KMS-11 (cell line): ENCODE measurements at regions not wholly inside any gene's neighbourhood (a gene's known extent, or its start where the extent isn't known, plus 50 kb on each side); places are given as distances from the start of the nearest gene placed in this dataset.

Experiments
- H2AFZ ChIP-seq: fragments of 200-600 bp; sonication (generic); 2 replicates; pipeline ENCODE4 v1.6.1; 2016; ENCODE audit warnings: antibody characterized with exemption, mixed run types, low read depth
- H3K27ac ChIP-seq: fragments of 200-600 bp; sonication (generic); 2 replicates; pipeline ENCODE4 v1.6.1; 2016; ENCODE audit warnings: mild to moderate bottlenecking, mixed run types
- H3K27me3 ChIP-seq: fragments of 200-600 bp; sonication (generic); 2 replicates; pipeline ENCODE4 v1.6.1; 2017; ENCODE audit warnings: mild to moderate bottlenecking, low read depth, mixed run types, moderate library complexity; ENCODE audit not compliant: insufficient read depth
- H3K36me3 ChIP-seq: fragments of 200-600 bp; sonication (generic); 2 replicates; pipeline ENCODE4 v1.6.1; 2017; ENCODE audit warnings: mild to moderate bottlenecking, mixed run types; ENCODE audit not compliant: insufficient read depth
- H3K4me1 ChIP-seq: fragments of 200-600 bp; sonication (generic); 2 replicates; pipeline ENCODE4 v1.6.1; 2016; ENCODE audit warnings: mild to moderate bottlenecking, low read depth, mixed run types; ENCODE audit not compliant: poor library complexity, severe bottlenecking
- H3K4me2 ChIP-seq: fragments of 200-600 bp; sonication (generic); 2 replicates; pipeline ENCODE4 v1.7.0; 2016; ENCODE audit warnings: mild to moderate bottlenecking, mixed run types
- H3K4me3 ChIP-seq: fragments of 200-600 bp; sonication (generic); IDR thresholded peaks from 2 replicates; pipeline ENCODE4 v1.6.1; 2017; ENCODE audit warnings: low read depth, low read length, mixed read lengths; ENCODE audit not compliant: insufficient read depth
- H3K79me2 ChIP-seq: fragments of 200-600 bp; sonication (generic); 2 replicates; pipeline ENCODE4 v1.6.1; 2016; ENCODE audit warnings: low read depth, mixed run types; ENCODE audit not compliant: insufficient read depth
- H3K9ac ChIP-seq: fragments of 200-600 bp; sonication (generic); 2 replicates; pipeline ENCODE4 v1.6.1; 2016; ENCODE audit warnings: mild to moderate bottlenecking, mixed run types
- H4K20me1 ChIP-seq: fragments of 200-600 bp; sonication (generic); 2 replicates; pipeline ENCODE4 v1.6.1; 2016; ENCODE audit warnings: mild to moderate bottlenecking, mixed run types; ENCODE audit not compliant: insufficient read depth
- TF ChIP-seq, protein P1 (sequence below): fragments of 200-600 bp; sonication (generic); conservative IDR thresholded peaks from 2 replicates; pipeline ENCODE4 v1.6.1; 2017; ENCODE audit warnings: low read depth, mild to moderate bottlenecking, antibody characterized with exemption, low read length, moderate library complexity, mixed read lengths

DNA sequence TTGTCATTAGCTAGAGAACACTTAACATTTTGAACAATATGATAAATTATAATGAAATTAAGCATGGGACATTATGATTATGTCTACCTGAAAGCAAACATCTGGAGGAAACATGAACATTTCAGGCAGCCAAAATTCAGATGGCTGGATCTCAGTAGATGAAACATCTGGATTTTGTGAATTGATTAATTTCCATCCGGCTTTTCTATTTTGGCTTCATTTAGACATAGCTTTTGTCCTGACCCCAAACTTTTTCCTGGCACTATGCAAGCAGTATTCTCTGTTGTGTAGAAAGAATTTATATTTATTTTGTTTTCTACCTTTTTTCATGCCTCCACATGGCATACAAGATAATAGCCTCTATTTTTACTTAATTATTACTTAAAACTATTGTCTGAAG is 186.3 kb downstream of the OGFRL1 start:
- Histone ChIP-seq H3K36me3 (no peaks in the 10 kb centered on the region), H3K27me3 (no peaks in the 10 kb centered on the region), H3K4me3 (no peak overlapping the region), H3K27ac (no peak overlapping the region), H3K79me2 (no peaks in the 10 kb centered on the region), H2AFZ (no peak overlapping the region), H4K20me1 (no peaks in the 10 kb centered on the region), H3K9ac (no peak overlapping the region), H3K4me1 (peaks cover 4% of the 10 kb centered on the region), H3K4me2 (no peak overlapping the region)
- TF ChIP-seq, protein P1, sequence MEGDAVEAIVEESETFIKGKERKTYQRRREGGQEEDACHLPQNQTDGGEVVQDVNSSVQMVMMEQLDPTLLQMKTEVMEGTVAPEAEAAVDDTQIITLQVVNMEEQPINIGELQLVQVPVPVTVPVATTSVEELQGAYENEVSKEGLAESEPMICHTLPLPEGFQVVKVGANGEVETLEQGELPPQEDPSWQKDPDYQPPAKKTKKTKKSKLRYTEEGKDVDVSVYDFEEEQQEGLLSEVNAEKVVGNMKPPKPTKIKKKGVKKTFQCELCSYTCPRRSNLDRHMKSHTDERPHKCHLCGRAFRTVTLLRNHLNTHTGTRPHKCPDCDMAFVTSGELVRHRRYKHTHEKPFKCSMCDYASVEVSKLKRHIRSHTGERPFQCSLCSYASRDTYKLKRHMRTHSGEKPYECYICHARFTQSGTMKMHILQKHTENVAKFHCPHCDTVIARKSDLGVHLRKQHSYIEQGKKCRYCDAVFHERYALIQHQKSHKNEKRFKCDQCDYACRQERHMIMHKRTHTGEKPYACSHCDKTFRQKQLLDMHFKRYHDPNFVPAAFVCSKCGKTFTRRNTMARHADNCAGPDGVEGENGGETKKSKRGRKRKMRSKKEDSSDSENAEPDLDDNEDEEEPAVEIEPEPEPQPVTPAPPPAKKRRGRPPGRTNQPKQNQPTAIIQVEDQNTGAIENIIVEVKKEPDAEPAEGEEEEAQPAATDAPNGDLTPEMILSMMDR = no peak

DNA sequence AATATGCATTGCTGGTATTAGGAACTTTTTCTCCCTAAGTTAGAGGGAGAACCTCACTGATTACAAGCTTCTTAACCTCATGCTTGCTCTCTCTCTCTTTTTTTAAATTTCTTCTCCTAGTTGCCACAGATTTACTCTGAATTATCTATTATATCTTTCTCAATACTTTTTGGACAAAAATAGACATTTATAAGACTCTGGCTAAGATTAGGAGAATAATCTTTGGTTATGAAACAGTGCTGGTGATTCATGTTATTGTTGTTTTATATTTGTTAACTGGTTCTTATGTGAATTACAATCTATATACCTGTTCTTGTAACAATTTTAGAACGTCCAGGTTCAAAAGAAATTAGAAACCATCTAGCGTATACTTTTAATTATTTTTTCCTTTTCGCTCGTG is 187.8 kb downstream of the OGFRL1 start:
- TF ChIP-seq, protein P1 = no peak
- Histone ChIP-seq H3K36me3 (no peaks in the 10 kb centered on the region), H3K9ac (no peak overlapping the region), H3K4me1 (peaks cover 4% of the 10 kb centered on the region), H3K79me2 (no peaks in the 10 kb centered on the region), H2AFZ (no peak overlapping the region), H3K4me2 (no peak overlapping the region), H3K4me3 (no peak overlapping the region), H3K27ac (no peak overlapping the region), H4K20me1 (no peaks in the 10 kb centered on the region), H3K27me3 (no peaks in the 10 kb centered on the region)

DNA sequence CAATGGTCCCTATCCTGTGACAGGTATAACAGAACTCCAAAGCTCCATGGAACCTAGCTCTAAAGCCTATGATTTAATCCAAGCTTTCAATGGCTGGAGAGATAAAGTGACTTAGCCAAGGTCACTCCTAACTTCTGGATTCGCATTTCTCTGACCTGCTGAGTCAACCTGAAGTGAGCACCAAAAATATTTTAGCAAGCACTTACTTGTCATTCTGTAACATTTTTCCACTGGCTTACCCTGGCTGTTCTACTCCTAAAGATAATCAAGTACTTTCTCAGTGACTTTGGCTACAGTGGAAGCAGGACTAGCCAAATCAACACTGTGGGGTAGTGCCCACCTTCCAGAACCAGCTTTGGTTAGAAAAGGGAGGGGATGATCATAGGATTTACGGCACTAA is 188.3 kb downstream of the OGFRL1 start:
- Histone ChIP-seq H3K4me1 (peaks cover 4% of the 10 kb centered on the region), H3K9ac (no peak overlapping the region), H2AFZ (no peak overlapping the region), H3K27ac (no peak overlapping the region), H3K4me2 (no peak overlapping the region), H4K20me1 (no peaks in the 10 kb centered on the region), H3K27me3 (no peaks in the 10 kb centered on the region), H3K4me3 (no peak overlapping the region), H3K36me3 (no peaks in the 10 kb centered on the region), H3K79me2 (no peaks in the 10 kb centered on the region)
- TF ChIP-seq, protein P1 = no peak

DNA sequence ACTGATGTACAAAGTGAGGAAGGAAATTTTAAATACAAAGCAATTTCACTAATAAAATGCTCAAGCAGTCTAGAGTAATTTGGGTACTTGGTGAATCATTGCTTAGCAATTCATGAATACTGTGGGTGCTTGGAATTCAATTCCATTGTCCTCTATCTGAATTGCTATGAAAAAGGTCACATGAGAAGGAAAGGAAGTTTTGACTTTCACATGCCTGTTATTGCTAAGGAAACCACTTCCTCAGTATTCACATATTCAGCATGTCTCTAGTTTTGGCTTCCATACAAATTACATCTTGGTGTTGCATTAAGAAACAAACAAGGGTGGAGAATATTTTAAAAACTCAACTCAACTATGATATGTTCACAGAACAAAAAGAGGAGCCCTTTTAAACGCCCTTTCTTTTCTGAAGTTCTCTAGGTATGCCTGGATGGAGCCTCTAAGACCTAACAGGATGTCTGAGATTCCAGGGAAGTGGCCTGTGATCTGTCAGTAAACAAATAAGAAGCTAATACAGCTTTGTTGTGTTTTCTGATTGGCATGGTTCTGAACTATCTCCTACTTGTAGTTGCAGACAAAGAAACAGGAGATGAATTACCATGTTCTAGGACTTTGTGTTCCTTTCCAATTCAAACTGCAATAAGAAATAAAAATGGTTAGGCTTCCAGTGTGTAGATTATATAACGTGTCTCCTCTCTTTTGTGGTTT is 190.4 kb downstream of the OGFRL1 start:
- Histone ChIP-seq H2AFZ (no peak overlapping the region), H3K79me2 (no peaks in the 10 kb centered on the region), H3K27me3 (no peaks in the 10 kb centered on the region), H4K20me1 (no peaks in the 10 kb centered on the region), H3K4me3 (no peak overlapping the region), H3K36me3 (no peaks in the 10 kb centered on the region), H3K27ac (no peak overlapping the region), H3K4me1 (peaks cover 5% of the 10 kb centered on the region), H3K4me2 (no peak overlapping the region), H3K9ac (no peak overlapping the region)
- TF ChIP-seq, protein P1 = no peak
